HG02870 (cell line): ENCODE measurements at regions not wholly inside any gene's neighbourhood (a gene's known extent, or its start where the extent isn't known, plus 50 kb on each side); places are given as distances from the start of the nearest gene placed in this dataset.

ENCODE experiments used
- ATAC-seq: cut with Tn5 transposase; IDR thresholded peaks from one replicate; pipeline ENCODE4 v1.9.1; 2021; ENCODE audit warnings: mild to moderate bottlenecking, moderate library complexity; ENCODE audit not compliant: unreplicated experiment

- no peak for ATAC-seq
These were observed 1076.9 kb upstream of the TENM4 start for GRCh38 chr11:80517701-80518100.

GRCh38 chr11:80515097-80515496, 1074.3 kb upstream of the TENM4 start:
- ATAC-seq, result peak; percentile 85

DNA sequence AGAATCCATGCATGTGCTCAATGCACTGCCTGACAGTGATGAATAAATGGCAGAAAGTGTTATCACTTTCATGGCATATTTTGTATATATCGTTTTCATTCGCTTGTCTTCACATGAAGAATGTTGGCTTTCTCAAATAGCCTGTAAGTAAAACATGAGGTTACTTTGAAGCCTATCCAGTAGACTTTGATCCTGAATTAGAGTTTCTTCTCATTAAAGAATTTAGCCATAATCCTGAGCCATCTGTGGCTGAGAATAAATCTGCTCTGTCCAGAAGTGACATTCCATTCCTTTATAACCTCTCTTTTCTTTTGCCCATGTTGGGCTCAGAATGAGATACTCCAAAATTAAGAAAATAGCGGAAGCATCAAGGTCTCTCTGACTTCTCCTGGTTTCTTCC, 1071.7 kb upstream of the TENM4 start:
- no peak for ATAC-seq

DNA sequence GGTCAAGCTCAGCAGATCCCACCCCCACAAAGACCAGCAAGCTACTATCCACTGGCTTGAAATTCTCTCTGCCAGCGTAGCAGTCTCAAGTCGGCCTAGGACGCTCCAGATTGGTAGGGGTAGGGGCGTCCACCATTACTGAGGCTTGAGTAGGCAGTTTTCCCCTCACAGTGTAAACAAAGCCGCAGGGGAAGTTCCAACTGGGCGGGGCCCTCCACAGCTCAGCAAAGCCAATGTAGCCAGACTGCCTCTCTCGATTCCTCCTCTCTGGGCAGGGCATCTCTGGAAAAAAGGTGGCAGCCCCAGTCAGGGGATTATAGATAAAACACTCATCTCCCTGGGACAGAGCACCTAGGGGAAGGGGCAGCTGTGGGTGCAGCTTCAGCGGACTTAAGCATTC, 1064.9 kb upstream of the TENM4 start:
- no peak for ATAC-seq

- ATAC-seq, result no peak
These were observed 1063.2 kb upstream of the TENM4 start for GRCh38 chr11:80503990-80504389.

DNA sequence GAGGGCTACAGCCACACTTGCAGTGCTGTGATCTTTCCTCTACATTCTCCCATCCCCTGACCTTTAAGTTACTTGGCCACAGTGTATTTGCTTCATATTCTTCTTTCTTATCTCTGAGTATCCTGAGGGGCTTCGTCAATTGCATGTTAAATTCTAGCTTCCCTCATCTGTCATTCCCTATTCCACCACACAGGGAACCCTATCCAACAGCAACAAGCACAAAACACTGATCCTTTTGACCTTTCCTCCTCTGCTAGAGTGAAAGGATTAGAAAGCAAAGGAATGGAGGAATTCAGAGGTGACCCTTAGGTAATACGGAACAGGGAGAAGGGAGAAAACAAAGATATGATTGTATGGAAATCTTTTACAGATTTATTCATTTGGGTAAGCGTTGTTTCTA, 1061.7 kb upstream of the TENM4 start:
- no peak for ATAC-seq

DNA sequence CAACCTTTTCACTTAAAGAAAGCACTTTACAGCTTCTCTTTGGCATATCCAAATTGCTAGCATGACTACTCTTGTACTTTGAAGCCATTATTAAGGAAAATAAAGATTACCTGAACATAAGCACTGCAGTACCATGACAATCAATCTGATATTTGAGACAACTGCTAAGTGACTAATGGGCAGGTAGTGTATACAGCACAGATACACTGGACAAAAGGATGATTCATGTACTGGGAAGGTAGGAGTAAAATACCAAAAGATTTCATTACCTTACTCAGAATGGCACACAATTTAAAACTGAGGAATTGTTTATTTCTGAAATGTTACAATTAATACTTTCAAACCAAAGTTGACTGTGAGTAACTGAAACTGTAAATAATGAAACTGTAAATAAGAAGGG, 1054.3 kb upstream of the TENM4 start:
- ATAC-seq, result no peak

DNA sequence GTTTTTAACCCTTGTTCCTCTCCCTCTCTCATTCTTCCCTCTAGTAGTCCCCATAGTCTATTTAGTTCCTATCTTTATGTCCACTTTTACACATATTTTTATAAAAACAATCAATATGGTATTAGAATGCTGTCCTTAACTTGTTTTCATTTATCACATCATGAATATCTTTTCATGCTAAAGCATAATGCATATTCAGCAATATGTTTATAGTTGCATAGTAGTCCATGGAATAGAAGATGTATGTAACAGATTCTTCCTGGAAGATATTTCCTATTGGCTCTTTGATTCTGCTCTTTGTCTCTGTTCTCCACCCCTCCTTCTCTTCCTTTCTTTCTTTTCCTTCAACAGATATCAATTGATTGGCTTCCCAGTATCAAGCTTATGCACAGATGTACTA, 1047.1 kb upstream of the TENM4 start:
- ATAC-seq, result no peak

- no peak for ATAC-seq
These were observed 1045.8 kb upstream of the TENM4 start for GRCh38 chr11:80486678-80487077.

DNA sequence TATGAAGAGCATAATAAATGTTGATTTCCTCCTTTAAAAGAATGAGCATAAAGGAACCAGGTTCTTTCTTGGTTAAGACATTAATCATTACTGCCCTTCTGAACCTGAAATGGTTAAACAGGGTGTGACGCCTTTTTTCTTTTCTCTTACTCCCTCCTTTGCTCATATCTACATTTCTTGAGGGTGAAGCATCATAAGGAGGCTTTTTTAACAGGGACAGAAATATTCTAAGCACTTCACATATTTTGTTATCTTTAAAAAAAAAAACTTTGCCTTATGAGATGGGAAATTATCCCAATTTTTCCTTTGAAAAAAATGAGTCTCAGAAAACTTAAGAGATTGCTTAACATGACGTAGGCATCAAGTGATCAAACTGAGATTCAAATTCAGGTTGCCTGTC, 1036.3 kb upstream of the TENM4 start:
- no peak for ATAC-seq

DNA sequence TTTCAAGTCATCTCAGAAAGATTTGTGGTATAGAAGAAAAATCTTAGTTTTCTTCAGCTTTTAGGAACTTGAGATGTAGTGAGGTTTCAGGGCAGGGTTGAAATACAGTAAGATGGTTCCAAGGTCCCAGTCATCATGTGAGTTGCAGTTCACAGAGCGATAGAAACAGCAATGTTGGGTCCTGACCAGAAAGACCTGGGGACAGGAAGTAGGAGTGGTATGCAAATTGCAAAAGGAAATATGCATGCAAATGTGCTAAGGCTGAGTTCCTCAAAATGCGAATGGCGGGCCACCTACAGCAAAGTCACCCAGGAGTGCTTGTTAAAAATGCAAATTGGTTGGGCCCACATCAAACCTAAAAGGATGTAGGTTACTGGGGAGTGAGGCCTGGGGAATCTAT, 1032.7 kb upstream of the TENM4 start:
- peak; percentile 89 for ATAC-seq

- ATAC-seq, result no peak
These were observed 1029.0 kb upstream of the TENM4 start for GRCh38 chr11:80469871-80470270.

- ATAC-seq, result no peak
These were observed 1025.7 kb upstream of the TENM4 start for GRCh38 chr11:80466570-80466969.

- ATAC-seq, result no peak
These were observed 1021.4 kb upstream of the TENM4 start for GRCh38 chr11:80462211-80462610.

GRCh38 chr11:80458376-80458775, 1017.5 kb upstream of the TENM4 start:
- ATAC-seq, result no peak

- ATAC-seq, result no peak
These were observed 1017.0 kb upstream of the TENM4 start for GRCh38 chr11:80457823-80458222.

DNA sequence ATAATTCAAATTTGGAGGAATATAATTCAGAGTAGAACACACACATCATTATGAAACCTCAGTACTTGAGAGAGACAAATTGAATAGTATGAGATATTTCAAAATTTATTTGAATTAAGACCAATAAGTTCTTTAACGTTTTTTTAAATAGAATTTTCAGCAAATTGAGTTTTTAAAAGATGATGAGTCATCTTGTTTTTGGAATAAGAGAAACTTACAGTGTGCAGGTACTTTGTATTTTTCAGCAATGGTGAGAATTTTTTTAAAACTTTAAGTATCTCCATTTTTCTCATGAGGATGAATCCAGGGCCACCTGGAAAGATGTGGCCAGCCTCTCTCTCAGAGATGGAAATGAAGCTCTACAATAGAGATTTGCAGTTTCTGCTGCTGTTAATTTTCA, 1015.0 kb upstream of the TENM4 start:
- ATAC-seq, result no peak

DNA sequence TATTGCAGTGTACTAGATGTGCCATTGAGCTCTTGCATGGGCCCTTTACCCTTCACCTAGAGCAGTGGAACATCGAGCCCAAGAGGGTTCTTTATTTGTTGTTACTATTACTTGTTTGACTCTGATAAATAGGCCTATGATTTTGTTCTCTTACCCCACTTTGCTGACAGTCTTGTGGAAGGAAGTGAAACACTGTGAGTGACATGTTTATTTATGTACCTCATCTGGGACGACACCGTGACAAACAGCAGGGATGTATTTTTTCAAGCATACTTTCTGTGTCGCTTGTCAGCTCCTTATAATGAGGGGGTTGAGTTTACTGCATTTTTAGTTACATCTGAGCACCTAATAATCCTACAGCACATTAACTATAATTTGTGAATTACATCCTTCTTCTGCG, 1010.3 kb upstream of the TENM4 start:
- ATAC-seq, result no peak

DNA sequence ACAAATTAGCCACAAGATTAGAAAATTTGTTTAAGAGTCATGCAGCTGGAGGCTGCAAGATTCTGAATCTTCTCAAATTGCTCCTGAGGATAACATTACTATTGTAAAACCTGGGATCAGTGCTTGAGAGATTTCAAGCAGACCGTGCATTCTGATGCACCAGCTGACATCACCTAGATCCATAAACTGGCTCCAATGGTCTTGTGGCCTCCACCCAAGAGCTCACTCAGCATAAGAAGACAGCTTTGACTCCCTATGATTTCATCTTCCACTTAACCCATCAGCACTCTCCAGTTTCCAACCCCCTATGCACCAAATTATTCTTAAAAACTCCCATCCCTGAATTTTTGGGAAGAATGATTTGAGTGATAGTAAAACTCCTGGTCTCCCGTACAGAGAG, 1007.9 kb upstream of the TENM4 start:
- ATAC-seq, result no peak

GRCh38 chr11:80443177-80443576, 1002.3 kb upstream of the TENM4 start:
- no peak for ATAC-seq

GRCh38 chr11:80441821-80442220, 1001.0 kb upstream of the TENM4 start:
- ATAC-seq, result no peak

DNA sequence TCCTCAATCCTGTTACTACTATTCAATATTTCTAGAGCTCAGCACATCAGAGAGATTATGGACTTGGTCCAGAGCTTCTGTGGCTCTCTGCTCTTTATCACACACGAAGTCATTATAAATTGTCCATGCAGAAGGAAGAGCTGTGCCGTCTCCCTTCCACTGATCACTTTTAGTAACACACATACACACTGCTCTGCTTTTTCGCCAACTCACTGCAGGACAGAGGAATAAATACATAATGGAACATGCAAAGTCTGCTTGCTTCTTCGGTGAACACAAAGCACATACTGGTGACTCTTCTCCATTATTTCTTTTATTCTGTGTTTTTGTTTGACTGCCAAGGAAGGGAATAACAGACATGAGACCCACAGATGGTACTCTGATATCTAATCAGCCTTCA, 1000.0 kb upstream of the TENM4 start:
- no peak for ATAC-seq

DNA sequence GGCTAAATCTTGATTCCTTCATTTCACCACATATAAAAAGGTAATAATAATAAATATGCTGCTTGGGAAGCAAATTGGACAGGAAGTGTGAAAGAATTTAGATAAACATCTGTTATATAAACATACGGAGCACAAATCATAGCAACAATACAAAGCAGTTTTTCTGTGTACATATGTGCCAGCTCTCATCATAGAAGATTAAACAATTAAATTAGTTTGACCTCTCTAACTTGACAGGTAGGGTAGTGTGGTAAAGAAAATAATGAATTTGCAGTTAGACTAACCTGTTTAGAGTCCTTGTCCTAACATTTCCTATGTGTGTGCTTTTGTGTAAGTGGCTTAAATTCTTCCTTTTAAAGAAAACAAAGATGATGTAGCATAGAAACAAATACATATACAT, 995.7 kb upstream of the TENM4 start:
- no peak for ATAC-seq

DNA sequence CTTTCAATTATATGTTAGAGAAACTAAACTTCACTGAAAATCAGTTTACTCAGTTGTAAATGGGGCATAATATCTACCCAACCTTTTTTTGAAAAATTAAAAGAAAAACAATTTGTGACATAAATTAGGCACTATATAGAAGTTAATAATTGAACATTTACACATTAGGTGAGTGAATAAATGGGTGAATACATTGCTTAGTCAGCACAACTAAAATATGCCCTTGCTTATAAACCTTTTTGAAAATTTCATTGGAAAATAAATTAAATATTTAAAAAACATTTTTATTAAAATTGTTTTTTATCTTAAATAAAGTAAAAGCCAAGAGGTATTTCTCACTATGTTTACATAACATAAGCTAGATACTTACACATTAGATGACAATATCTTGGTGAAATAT, 994.5 kb upstream of the TENM4 start:
- ATAC-seq, result no peak
